BE2C (cell line): ENCODE measurements at regions not wholly inside any gene's neighbourhood (a gene's known extent, or its start where the extent isn't known, plus 50 kb on each side); places are given as distances from the start of the nearest gene placed in this dataset.

Source experiments
- DNase-seq: peaks from one replicate; pipeline ENCODE4 v3.0.0-alpha.2; 2020
- H3K27me3 ChIP-seq: fragments of 250-450 bp; sonication (Bioruptor Pico); 2 replicates; pipeline ENCODE4 v1.5.1; 2020; ENCODE audit warnings: mild to moderate bottlenecking
- H3K36me3 ChIP-seq: fragments of 250-450 bp; sonication (Bioruptor Pico); 2 replicates; pipeline ENCODE4 v1.5.1; 2020; ENCODE audit warnings: mild to moderate bottlenecking
- H3K4me1 ChIP-seq: fragments of 250-450 bp; sonication (Bioruptor Pico); 2 replicates; pipeline ENCODE4 v1.5.1; 2020
- H3K4me3 ChIP-seq: 2 replicates; pipeline ENCODE4 v1.5.1; 2011; ENCODE audit warnings: low read depth, low read length
- H3K9me3 ChIP-seq: fragments of 250-450 bp; sonication (Bioruptor Pico); 2 replicates; pipeline ENCODE4 v1.5.1; 2020
- CTCF ChIP-seq: IDR thresholded peaks from 2 replicates; pipeline ENCODE4 v1.5.1; 2012; ENCODE audit warnings: mild to moderate bottlenecking, low read depth, low read length

- no peak for DNase-seq
Observed at GRCh38 chr15:29624271-29624670, 198.0 kb downstream of the TJP1 start.

GRCh38 chr15:29623116-29623639 lies 199.1 kb downstream of the TJP1 start:
- H3K4me1 ChIP-seq = no peaks in the 10 kb centered on the region
- H3K9me3 ChIP-seq = no peaks in the 10 kb centered on the region
- no peak for TF ChIP-seq CTCF

More at GRCh38 chr15:29624271-29624670, 198.0 kb downstream of the TJP1 start:
- peaks cover 4% of the 10 kb centered on the region; the same call in 1 of the 2 replicates for H3K27me3 ChIP-seq
- no peak for TF ChIP-seq CTCF
- no peaks in the 10 kb centered on the region for H3K4me1 ChIP-seq
- no peaks in the 10 kb centered on the region for H3K36me3 ChIP-seq
- no peak overlapping the region for H3K4me3 ChIP-seq
- no peaks in the 10 kb centered on the region for H3K9me3 ChIP-seq

GRCh38 chr15:29622637-29623036 lies 199.6 kb downstream of the TJP1 start:
- no peaks in the 10 kb centered on the region for H3K9me3 ChIP-seq
- no peak overlapping the region for H3K4me3 ChIP-seq
- no peak for DNase-seq
- no peak for TF ChIP-seq CTCF
- H3K4me1 ChIP-seq = no peaks in the 10 kb centered on the region
- H3K36me3 ChIP-seq = no peaks in the 10 kb centered on the region
- H3K27me3 ChIP-seq = peaks cover 4% of the 10 kb centered on the region; the same call in 1 of the 2 replicates

More at GRCh38 chr15:29623116-29623639, 199.1 kb downstream of the TJP1 start:
- Histone ChIP-seq H3K4me3 (no peak overlapping the region), H3K36me3 (no peaks in the 10 kb centered on the region), H3K27me3 (peaks cover 4% of the 10 kb centered on the region; the same call in 1 of the 2 replicates)
- no peak for DNase-seq

- DNase-seq = no peak
- Histone ChIP-seq H3K4me1 (no peaks in the 10 kb centered on the region), H3K36me3 (no peaks in the 10 kb centered on the region), H3K9me3 (no peaks in the 10 kb centered on the region), H3K4me3 (no peak overlapping the region), H3K27me3 (peaks cover 4% of the 10 kb centered on the region; the same call in 1 of the 2 replicates)
- no peak for TF ChIP-seq CTCF
Observed at GRCh38 chr15:29621616-29622015, 200.7 kb downstream of the TJP1 start.

GRCh38 chr15:29618586-29618985 lies 203.7 kb downstream of the TJP1 start:
- no peaks in the 10 kb centered on the region for H3K27me3 ChIP-seq
- DNase-seq = no peak
- H3K4me3 ChIP-seq = no peak overlapping the region
- H3K36me3 ChIP-seq = no peaks in the 10 kb centered on the region
- no peaks in the 10 kb centered on the region for H3K9me3 ChIP-seq
- TF ChIP-seq CTCF = no peak
- no peaks in the 10 kb centered on the region for H3K4me1 ChIP-seq

- H3K27me3 ChIP-seq = no peaks in the 10 kb centered on the region
- no peaks in the 10 kb centered on the region for H3K9me3 ChIP-seq
- H3K4me1 ChIP-seq = no peaks in the 10 kb centered on the region
- H3K4me3 ChIP-seq = no peak overlapping the region
- TF ChIP-seq CTCF = no peak
- no peak for DNase-seq
- no peaks in the 10 kb centered on the region for H3K36me3 ChIP-seq
Observed at GRCh38 chr15:29616512-29616911, 205.8 kb downstream of the TJP1 start.
